ES-I3 (cell line): ENCODE measurements at regions not wholly inside any gene's neighbourhood (a gene's known extent, or its start where the extent isn't known, plus 50 kb on each side); places are given as distances from the start of the nearest gene placed in this dataset.

Source experiments
- H3K36me3 ChIP-seq: 2 replicates; pipeline ENCODE4 v1.6.1; 2013; ENCODE audit warnings: mild to moderate bottlenecking, low read length, control low read depth, moderate library complexity; ENCODE audit not compliant: insufficient read depth
- H3K4me1 ChIP-seq: 2 replicates; pipeline ENCODE4 v1.6.1; 2013; ENCODE audit warnings: mild to moderate bottlenecking, control low read depth, low read length; ENCODE audit not compliant: insufficient read depth
- H3K9ac ChIP-seq: 2 replicates; pipeline ENCODE4 v1.6.1; 2013; ENCODE audit warnings: low read depth, mild to moderate bottlenecking, low read length, moderate library complexity
- H3K9me3 ChIP-seq: 2 replicates; pipeline ENCODE4 v1.6.1; 2013; ENCODE audit warnings: mild to moderate bottlenecking, low read length, moderate library complexity; ENCODE audit not compliant: control insufficient read depth, insufficient read depth

- H3K36me3 ChIP-seq: no peaks in the 10 kb centered on the region
- H3K4me1 ChIP-seq: peaks cover 37% of the 10 kb centered on the region
- H3K9ac ChIP-seq: no peak overlapping the region
- no peaks in the 10 kb centered on the region for H3K9me3 ChIP-seq
Measured at GRCh38 chr19:28428663-28429348, 784.1 kb downstream of the UQCRFS1 start.

- H3K9ac ChIP-seq: no peak overlapping the region
- no peaks in the 10 kb centered on the region for H3K9me3 ChIP-seq
- peaks cover 47% of the 10 kb centered on the region for H3K4me1 ChIP-seq
- no peaks in the 10 kb centered on the region for H3K36me3 ChIP-seq
Measured at GRCh38 chr19:28427376-28428083, 785.4 kb downstream of the UQCRFS1 start.

- no peaks in the 10 kb centered on the region for H3K9me3 ChIP-seq
- H3K4me1 ChIP-seq: peaks cover 47% of the 10 kb centered on the region
- H3K36me3 ChIP-seq: no peaks in the 10 kb centered on the region
- no peak overlapping the region for H3K9ac ChIP-seq
Measured at GRCh38 chr19:28426730-28427225, 786.2 kb downstream of the UQCRFS1 start.

- peaks cover 47% of the 10 kb centered on the region for H3K4me1 ChIP-seq
- H3K9ac ChIP-seq: no peak overlapping the region
- no peaks in the 10 kb centered on the region for H3K9me3 ChIP-seq
- H3K36me3 ChIP-seq: no peaks in the 10 kb centered on the region
Measured at GRCh38 chr19:28426110-28426729, 786.7 kb downstream of the UQCRFS1 start.

GRCh38 chr19:28425046-28425931, 787.7 kb downstream of the UQCRFS1 start:
- Histone ChIP-seq H3K36me3 (no peaks in the 10 kb centered on the region), H3K9ac (0 out of 2 replicates have a peak overlapping the region, but pooled peaks have one; percentile 20), H3K9me3 (no peaks in the 10 kb centered on the region), H3K4me1 (peaks cover 43% of the 10 kb centered on the region)

GRCh38 chr19:28424662-28425045, 788.3 kb downstream of the UQCRFS1 start:
- no peaks in the 10 kb centered on the region for H3K36me3 ChIP-seq
- no peak overlapping the region for H3K9ac ChIP-seq
- H3K9me3 ChIP-seq: no peaks in the 10 kb centered on the region
- H3K4me1 ChIP-seq: peaks cover 43% of the 10 kb centered on the region

- no peak overlapping the region for H3K9ac ChIP-seq
- peaks cover 43% of the 10 kb centered on the region for H3K4me1 ChIP-seq
- H3K36me3 ChIP-seq: no peaks in the 10 kb centered on the region
- no peaks in the 10 kb centered on the region for H3K9me3 ChIP-seq
Measured at GRCh38 chr19:28424077-28424476, 788.9 kb downstream of the UQCRFS1 start.

GRCh38 chr19:28422791-28423650, 789.9 kb downstream of the UQCRFS1 start:
- H3K4me1 ChIP-seq: peaks cover 43% of the 10 kb centered on the region
- no peaks in the 10 kb centered on the region for H3K9me3 ChIP-seq
- no peaks in the 10 kb centered on the region for H3K36me3 ChIP-seq
- peak overlapping the region; percentile 6; the same call in 1 of the 2 replicates for H3K9ac ChIP-seq

GRCh38 chr19:28422046-28422445, 790.9 kb downstream of the UQCRFS1 start:
- Histone ChIP-seq H3K9me3 (no peaks in the 10 kb centered on the region), H3K9ac (no peak overlapping the region), H3K36me3 (no peaks in the 10 kb centered on the region), H3K4me1 (peaks cover 37% of the 10 kb centered on the region)

- H3K9me3 ChIP-seq: no peaks in the 10 kb centered on the region
- no peaks in the 10 kb centered on the region for H3K36me3 ChIP-seq
- H3K9ac ChIP-seq: no peak overlapping the region
- peaks cover 31% of the 10 kb centered on the region for H3K4me1 ChIP-seq
Measured at GRCh38 chr19:28420811-28421550, 792.0 kb downstream of the UQCRFS1 start.

- Histone ChIP-seq H3K9me3 (no peaks in the 10 kb centered on the region), H3K4me1 (peaks cover 14% of the 10 kb centered on the region), H3K9ac (no peak overlapping the region), H3K36me3 (no peaks in the 10 kb centered on the region)
Measured at GRCh38 chr19:28419312-28419711, 793.6 kb downstream of the UQCRFS1 start.

GRCh38 chr19:28417361-28417760, 795.6 kb downstream of the UQCRFS1 start:
- no peak overlapping the region for H3K9ac ChIP-seq
- no peaks in the 10 kb centered on the region for H3K9me3 ChIP-seq
- no peaks in the 10 kb centered on the region for H3K4me1 ChIP-seq
- H3K36me3 ChIP-seq: no peaks in the 10 kb centered on the region

GRCh38 chr19:28416245-28416644, 796.7 kb downstream of the UQCRFS1 start:
- H3K9me3 ChIP-seq: no peaks in the 10 kb centered on the region
- no peaks in the 10 kb centered on the region for H3K4me1 ChIP-seq
- H3K36me3 ChIP-seq: no peaks in the 10 kb centered on the region
- H3K9ac ChIP-seq: no peak overlapping the region
